ENCODE measurements at regions not wholly inside any gene's neighbourhood (a gene's known extent, or its start where the extent isn't known, plus 50 kb on each side); places are given as distances from the start of the nearest gene placed in this dataset.

GRCh38 chr11:106471276-106471675 lies 393.8 kb downstream of the AASDHPPT start:
- ChIA-PET CTCF (ENCODE audit: low intra/inter-chr PET ratio) (no interaction called here), POLR2A (no interaction called here)
- Histone ChIP-seq H3K27ac (ENCODE audit: extremely low read depth, low read depth, low read length) (no peak overlapping the region), H3K4me3 (no peak overlapping the region), H4K20me1 (replicated peaks; ENCODE audit: control insufficient read depth, insufficient read depth, low read length) (no peaks in the 10 kb centered on the region), H3K9me3 (replicated peaks; ENCODE audit: control insufficient read depth, insufficient read depth, low read depth, low read length) (no peaks in the 10 kb centered on the region), H2AFZ (ENCODE audit: low read depth, low read length) (no peak overlapping the region), H3K36me3 (ENCODE audit: control insufficient read depth, insufficient read depth, low read length) (no peaks in the 10 kb centered on the region), H3K4me1 (replicated peaks in 1 of 2; ENCODE audit: control insufficient read depth in 2 of 2, insufficient read depth in 2 of 2, low read length in 2 of 2) (no peaks in the 10 kb centered on the region), H3K27me3 (ENCODE audit: control insufficient read depth in 2 of 2, insufficient read depth in 2 of 2, low read length in 2 of 2) (no peaks in the 10 kb centered on the region), H3K9ac (ENCODE audit: insufficient read depth in 1 of 2, low read depth in 2 of 2, low read length in 2 of 2) (no peak overlapping the region), H3K79me2 (ENCODE audit: control insufficient read depth, insufficient read depth, low read length) (no peaks in the 10 kb centered on the region), H3K9me1 (ENCODE audit: control insufficient read depth, insufficient read depth, low read length) (no peaks in the 10 kb centered on the region), H3K4me2 (ENCODE audit: insufficient read depth, low read length) (no peak overlapping the region)
- ATAC-seq (no peak), FAIRE-seq (no peak), DNase-seq (ENCODE audit: extremely low read depth in 1 of 4, low spot score in 3 of 4) (no peak)
- 0% methylated on average over 1 of the region's 1 CpG for whole genome bisulfite sequencing (ENCODE audit: insufficient coverage, low coverage, missing lambda C conversion rate)
- BruUV-seq (replicated peaks) = no TSS peak
- in situ Hi-C loops (cut with MboI) = no loop called here
- intact Hi-C loops (cut with micrococcal nuclease) = no loop called here
- TF ChIP-seq AFF4 (CRISPR knock-in tag; IDR thresholded peaks at IDR 0.05) (no peak), ESRRA (IDR thresholded peaks at IDR 0.05; ENCODE audit: borderline replicate concordance, low read depth) (no peak), KHSRP (IDR thresholded peaks at IDR 0.05) (no peak), POLR2AphosphoS2 (IDR thresholded peaks at IDR 0.05; ENCODE audit: low read length) (no peak), ATF2 (CRISPR knock-in tag; IDR thresholded peaks at IDR 0.05) (no peak), SNRNP70 (optimal IDR thresholded peaks at IDR 0.05; ENCODE audit: low read depth, low read length) (no peak), PHF21A (IDR thresholded peaks at IDR 0.05; ENCODE audit: borderline replicate concordance, low read depth) (no peak), EP300 (IDR thresholded peaks at IDR 0.05; ENCODE audit: low read length) (no peak), E2F6 (IDR thresholded peaks at IDR 0.05; ENCODE audit: borderline replicate concordance in 1 of 2, extremely low read depth in 1 of 2, insufficient read depth in 1 of 2, insufficient read length in 1 of 2, low read depth in 1 of 2, low read length in 1 of 2, poor library complexity in 1 of 2, severe bottlenecking in 1 of 2) (no peak), MEIS2 (IDR thresholded peaks at IDR 0.05; ENCODE audit: partially characterized antibody) (no peak)
- TF ChIP-seq, protein P1, sequence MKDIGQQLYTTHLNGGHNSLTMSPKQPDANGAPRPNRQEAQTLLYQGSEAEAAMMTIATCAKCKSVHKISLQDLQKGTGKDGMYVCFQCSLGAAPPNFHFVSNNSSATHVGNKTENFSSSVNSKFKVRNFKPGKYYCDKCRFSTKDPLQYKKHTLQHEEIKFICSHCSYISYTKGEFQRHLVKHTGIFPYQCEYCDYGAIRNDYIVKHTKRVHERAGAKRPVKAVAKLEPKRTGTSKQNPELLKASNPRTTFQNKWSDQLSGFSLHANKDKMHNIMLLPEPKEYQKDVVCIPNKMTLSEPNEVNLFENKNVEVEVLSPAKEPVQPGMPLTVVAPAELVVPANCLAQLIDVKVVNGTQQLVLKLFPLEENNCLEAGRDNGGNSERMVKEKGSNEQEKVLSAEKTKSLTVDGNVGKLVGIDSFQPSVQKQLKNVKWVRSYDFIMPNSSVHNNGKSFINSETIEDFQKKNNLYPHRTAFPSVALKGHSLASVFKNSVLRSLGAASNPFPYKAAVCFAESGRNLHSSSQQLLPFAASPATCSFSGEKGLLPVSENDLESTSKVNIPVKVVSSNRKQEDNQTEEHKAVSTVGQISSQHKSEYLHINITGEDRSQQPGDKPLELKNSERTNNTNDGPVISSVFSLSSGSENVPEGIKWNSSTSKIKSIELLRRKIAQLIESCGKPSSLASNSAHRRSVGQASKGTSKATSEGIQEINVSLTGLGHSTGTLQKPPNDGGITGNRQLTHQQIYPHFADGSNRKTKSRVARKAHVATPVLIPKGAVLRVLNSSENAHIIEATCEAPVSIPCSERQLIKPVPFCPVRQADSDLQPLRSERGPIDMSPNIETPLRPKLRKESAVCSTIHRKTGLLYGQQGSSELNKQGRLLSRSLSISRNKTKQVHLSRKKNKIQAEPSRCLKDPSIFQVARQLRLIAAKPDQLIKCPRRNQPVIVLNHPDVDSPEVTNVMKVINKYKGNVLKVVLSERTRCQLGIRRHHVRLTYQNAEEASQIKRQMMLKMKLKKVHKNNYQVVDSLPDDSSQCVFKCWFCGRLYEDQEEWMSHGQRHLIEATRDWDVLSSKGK (CRISPR knock-in tag; IDR thresholded peaks at IDR 0.05) = no peak
- TF ChIP-seq, protein P2, sequence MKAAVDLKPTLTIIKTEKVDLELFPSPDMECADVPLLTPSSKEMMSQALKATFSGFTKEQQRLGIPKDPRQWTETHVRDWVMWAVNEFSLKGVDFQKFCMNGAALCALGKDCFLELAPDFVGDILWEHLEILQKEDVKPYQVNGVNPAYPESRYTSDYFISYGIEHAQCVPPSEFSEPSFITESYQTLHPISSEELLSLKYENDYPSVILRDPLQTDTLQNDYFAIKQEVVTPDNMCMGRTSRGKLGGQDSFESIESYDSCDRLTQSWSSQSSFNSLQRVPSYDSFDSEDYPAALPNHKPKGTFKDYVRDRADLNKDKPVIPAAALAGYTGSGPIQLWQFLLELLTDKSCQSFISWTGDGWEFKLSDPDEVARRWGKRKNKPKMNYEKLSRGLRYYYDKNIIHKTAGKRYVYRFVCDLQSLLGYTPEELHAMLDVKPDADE (conservative IDR thresholded peaks at IDR 0.05; ENCODE audit: control insufficient read depth, low read depth, low read length) = no peak

All from K562 (cell line).